ENCODE measurements at regions not wholly inside any gene's neighbourhood (a gene's known extent, or its start where the extent isn't known, plus 50 kb on each side); places are given as distances from the start of the nearest gene placed in this dataset.

DNA sequence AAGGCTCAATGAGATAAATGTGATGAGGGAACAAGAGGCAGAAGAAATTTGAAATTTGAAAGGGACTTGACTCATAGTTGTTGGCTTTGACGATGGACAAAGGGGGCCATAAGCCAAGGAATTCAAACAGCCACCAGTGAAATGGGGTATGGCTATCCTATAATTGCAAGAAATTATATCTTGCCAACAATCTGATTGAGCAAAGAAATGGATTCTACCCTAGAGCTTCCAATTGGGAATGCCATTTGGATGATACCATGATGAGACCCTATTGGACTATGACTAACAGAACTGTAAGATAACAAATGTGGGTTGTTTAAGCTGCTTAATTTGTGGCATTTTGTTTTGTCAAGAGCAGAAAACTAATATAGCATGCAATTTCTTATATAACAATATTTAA lies 270.1 kb upstream of the ARSJ start:
- TF ChIP-seq POLR2A (IDR thresholded peaks at IDR 0.05) (no peak), POLR2AphosphoS5 (IDR thresholded peaks at IDR 0.05; ENCODE audit: insufficient read depth in 1 of 2, low read depth in 1 of 2) (no peak)
- TF ChIP-seq, protein P1, sequence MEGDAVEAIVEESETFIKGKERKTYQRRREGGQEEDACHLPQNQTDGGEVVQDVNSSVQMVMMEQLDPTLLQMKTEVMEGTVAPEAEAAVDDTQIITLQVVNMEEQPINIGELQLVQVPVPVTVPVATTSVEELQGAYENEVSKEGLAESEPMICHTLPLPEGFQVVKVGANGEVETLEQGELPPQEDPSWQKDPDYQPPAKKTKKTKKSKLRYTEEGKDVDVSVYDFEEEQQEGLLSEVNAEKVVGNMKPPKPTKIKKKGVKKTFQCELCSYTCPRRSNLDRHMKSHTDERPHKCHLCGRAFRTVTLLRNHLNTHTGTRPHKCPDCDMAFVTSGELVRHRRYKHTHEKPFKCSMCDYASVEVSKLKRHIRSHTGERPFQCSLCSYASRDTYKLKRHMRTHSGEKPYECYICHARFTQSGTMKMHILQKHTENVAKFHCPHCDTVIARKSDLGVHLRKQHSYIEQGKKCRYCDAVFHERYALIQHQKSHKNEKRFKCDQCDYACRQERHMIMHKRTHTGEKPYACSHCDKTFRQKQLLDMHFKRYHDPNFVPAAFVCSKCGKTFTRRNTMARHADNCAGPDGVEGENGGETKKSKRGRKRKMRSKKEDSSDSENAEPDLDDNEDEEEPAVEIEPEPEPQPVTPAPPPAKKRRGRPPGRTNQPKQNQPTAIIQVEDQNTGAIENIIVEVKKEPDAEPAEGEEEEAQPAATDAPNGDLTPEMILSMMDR (IDR thresholded peaks at IDR 0.05), result no peak

Measured in vagina (tissue), 2 donors.